HepG2 (cell line): ENCODE measurements at regions not wholly inside any gene's neighbourhood (a gene's known extent, or its start where the extent isn't known, plus 50 kb on each side); places are given as distances from the start of the nearest gene placed in this dataset.

Experiments
- BCL6 ChIP-seq: IDR thresholded peaks from 2 replicates; pipeline ENCODE4 v1.6.1; 2016; ENCODE audit warnings: missing genetic modification reagents, missing compliant biosample characterization
- KLF12 ChIP-seq: sonication (generic); formaldehyde crosslinking; IDR thresholded peaks from 2 replicates; pipeline ENCODE4 v1.4.0; 2020; ENCODE audit warnings: missing genetic modification reagents, borderline replicate concordance
- NBN ChIP-seq: fragments of 450-650 bp; conservative IDR thresholded peaks from 2 replicates; pipeline ENCODE4 v1.6.1; 2017
- NCOR1 ChIP-seq: fragments of 200-600 bp; sonication (generic); IDR thresholded peaks from 2 replicates; pipeline ENCODE4 v1.7.0; 2017; ENCODE audit warnings: antibody characterized with exemption, low read length, borderline replicate concordance
- REPIN1 ChIP-seq: sonication (generic); formaldehyde crosslinking; IDR thresholded peaks from 2 replicates; pipeline ENCODE4 v1.8.0; 2022; ENCODE audit warnings: missing genetic modification reagents, low read depth, mild to moderate bottlenecking, borderline replicate concordance
- TCF12 ChIP-seq, 2 experiments: fragments of 450-650 bp in 1 of 2; sonication (generic) in 1 of 2; formaldehyde crosslinking in 1 of 2; IDR thresholded peaks; 2 replicates each; pipeline versions ENCODE4 v1.6.1 to v1.8.0; 2017 to 2022; ENCODE audit warnings: antibody characterized with exemption in 1 of 2, mild to moderate bottlenecking in 1 of 2, missing genetic modification reagents in 1 of 2, moderate library complexity in 1 of 2
- ZNF264 ChIP-seq: sonication (generic); formaldehyde crosslinking; IDR thresholded peaks from 2 replicates; pipeline ENCODE4 v1.4.0; 2020; ENCODE audit warnings: missing genetic modification reagents
- ZNF546 ChIP-seq: sonication (generic); formaldehyde crosslinking; conservative IDR thresholded peaks from 2 replicates; pipeline ENCODE4 v1.8.1; 2023; ENCODE audit warnings: mild to moderate bottlenecking, missing genetic modification reagents
- ZNF672 ChIP-seq: sonication (generic); formaldehyde crosslinking; IDR thresholded peaks from 2 replicates; pipeline ENCODE4 v1.8.1; 2022; ENCODE audit warnings: missing genetic modification reagents
- TF ChIP-seq, protein P1 (sequence below): sonication (generic); formaldehyde crosslinking; IDR thresholded peaks from 2 replicates; pipeline ENCODE4 v1.8.1; 2022; ENCODE audit warnings: low read depth, mild to moderate bottlenecking, missing genetic modification reagents
- TF ChIP-seq, protein P2 (sequence below): sonication (generic); formaldehyde crosslinking; IDR thresholded peaks from 2 replicates; pipeline ENCODE4; 2020; ENCODE audit warnings: missing genetic modification reagents, mild to moderate bottlenecking, borderline replicate concordance
- TF ChIP-seq, protein P3 (sequence below): sonication (generic); formaldehyde crosslinking; IDR thresholded peaks from 2 replicates; pipeline ENCODE4 v1.4.0; 2020; ENCODE audit warnings: mild to moderate bottlenecking, missing genetic modification reagents
- TF ChIP-seq, protein P4 (sequence below): sonication (generic); formaldehyde crosslinking; IDR thresholded peaks from 2 replicates; pipeline ENCODE4 v1.4.0; 2020; ENCODE audit warnings: missing genetic modification reagents, borderline replicate concordance

DNA sequence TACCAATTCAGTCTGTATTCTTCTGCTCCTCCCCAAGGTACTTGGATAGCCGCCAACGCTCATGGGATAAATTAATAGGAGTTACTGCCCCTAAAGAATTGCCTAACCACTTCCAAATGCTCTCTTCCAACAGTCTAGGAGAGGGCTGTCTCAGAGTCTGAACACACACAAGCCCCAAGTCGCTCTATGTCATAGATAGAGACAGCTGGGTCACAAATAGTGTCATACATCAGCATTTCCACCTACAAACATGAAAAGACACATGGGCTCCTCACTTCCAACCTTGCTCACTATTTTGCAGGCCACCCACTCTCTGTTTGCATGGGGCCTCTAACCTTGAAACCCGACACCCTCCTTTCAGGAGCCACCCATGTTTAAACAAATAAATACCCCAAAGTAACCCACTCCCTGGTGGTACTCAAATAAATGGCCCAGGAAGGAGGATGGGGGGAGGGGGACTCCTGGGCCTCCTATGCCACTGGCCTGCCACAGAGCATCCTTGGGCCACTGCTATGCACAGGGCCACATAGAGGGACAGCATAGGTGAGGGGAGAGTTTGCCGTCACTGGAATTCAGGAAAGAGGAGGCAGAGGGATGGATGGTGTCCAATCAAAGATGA, 265.9 kb downstream of the SOX9 start (continued):
- TF ChIP-seq NCOR1, result peak; percentile 28; the same call in 1 of the 2 replicates
- TF ChIP-seq, protein P1, sequence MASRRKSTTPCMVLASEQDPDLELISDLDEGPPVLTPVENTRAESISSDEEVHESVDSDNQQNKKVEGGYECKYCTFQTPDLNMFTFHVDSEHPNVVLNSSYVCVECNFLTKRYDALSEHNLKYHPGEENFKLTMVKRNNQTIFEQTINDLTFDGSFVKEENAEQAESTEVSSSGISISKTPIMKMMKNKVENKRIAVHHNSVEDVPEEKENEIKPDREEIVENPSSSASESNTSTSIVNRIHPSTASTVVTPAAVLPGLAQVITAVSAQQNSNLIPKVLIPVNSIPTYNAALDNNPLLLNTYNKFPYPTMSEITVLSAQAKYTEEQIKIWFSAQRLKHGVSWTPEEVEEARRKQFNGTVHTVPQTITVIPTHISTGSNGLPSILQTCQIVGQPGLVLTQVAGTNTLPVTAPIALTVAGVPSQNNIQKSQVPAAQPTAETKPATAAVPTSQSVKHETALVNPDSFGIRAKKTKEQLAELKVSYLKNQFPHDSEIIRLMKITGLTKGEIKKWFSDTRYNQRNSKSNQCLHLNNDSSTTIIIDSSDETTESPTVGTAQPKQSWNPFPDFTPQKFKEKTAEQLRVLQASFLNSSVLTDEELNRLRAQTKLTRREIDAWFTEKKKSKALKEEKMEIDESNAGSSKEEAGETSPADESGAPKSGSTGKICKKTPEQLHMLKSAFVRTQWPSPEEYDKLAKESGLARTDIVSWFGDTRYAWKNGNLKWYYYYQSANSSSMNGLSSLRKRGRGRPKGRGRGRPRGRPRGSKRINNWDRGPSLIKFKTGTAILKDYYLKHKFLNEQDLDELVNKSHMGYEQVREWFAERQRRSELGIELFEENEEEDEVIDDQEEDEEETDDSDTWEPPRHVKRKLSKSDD, result peak; percentile 75; the same call in 1 of the 2 replicates
- TF ChIP-seq TCF12 (IDR thresholded peaks at IDR 0.05), result no peak
- TF ChIP-seq TCF12 (CRISPR knock-in tag; IDR thresholded peaks at IDR 0.05), result no peak
- TF ChIP-seq REPIN1 (CRISPR knock-in tag), result peak; percentile 58; the same call in 1 of the 2 replicates
- no peak for TF ChIP-seq ZNF546 (CRISPR knock-in tag)
- peak; percentile 51; the same call in 1 of the 2 replicates for TF ChIP-seq ZNF264 (CRISPR knock-in tag)
- no peak for TF ChIP-seq KLF12 (CRISPR knock-in tag)
- no peak for TF ChIP-seq ZNF672 (CRISPR knock-in tag)
- TF ChIP-seq, protein P2, sequence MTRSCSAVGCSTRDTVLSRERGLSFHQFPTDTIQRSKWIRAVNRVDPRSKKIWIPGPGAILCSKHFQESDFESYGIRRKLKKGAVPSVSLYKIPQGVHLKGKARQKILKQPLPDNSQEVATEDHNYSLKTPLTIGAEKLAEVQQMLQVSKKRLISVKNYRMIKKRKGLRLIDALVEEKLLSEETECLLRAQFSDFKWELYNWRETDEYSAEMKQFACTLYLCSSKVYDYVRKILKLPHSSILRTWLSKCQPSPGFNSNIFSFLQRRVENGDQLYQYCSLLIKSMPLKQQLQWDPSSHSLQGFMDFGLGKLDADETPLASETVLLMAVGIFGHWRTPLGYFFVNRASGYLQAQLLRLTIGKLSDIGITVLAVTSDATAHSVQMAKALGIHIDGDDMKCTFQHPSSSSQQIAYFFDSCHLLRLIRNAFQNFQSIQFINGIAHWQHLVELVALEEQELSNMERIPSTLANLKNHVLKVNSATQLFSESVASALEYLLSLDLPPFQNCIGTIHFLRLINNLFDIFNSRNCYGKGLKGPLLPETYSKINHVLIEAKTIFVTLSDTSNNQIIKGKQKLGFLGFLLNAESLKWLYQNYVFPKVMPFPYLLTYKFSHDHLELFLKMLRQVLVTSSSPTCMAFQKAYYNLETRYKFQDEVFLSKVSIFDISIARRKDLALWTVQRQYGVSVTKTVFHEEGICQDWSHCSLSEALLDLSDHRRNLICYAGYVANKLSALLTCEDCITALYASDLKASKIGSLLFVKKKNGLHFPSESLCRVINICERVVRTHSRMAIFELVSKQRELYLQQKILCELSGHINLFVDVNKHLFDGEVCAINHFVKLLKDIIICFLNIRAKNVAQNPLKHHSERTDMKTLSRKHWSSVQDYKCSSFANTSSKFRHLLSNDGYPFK, result peak; percentile 82; the same call in 1 of the 2 replicates
- TF ChIP-seq, protein P3, sequence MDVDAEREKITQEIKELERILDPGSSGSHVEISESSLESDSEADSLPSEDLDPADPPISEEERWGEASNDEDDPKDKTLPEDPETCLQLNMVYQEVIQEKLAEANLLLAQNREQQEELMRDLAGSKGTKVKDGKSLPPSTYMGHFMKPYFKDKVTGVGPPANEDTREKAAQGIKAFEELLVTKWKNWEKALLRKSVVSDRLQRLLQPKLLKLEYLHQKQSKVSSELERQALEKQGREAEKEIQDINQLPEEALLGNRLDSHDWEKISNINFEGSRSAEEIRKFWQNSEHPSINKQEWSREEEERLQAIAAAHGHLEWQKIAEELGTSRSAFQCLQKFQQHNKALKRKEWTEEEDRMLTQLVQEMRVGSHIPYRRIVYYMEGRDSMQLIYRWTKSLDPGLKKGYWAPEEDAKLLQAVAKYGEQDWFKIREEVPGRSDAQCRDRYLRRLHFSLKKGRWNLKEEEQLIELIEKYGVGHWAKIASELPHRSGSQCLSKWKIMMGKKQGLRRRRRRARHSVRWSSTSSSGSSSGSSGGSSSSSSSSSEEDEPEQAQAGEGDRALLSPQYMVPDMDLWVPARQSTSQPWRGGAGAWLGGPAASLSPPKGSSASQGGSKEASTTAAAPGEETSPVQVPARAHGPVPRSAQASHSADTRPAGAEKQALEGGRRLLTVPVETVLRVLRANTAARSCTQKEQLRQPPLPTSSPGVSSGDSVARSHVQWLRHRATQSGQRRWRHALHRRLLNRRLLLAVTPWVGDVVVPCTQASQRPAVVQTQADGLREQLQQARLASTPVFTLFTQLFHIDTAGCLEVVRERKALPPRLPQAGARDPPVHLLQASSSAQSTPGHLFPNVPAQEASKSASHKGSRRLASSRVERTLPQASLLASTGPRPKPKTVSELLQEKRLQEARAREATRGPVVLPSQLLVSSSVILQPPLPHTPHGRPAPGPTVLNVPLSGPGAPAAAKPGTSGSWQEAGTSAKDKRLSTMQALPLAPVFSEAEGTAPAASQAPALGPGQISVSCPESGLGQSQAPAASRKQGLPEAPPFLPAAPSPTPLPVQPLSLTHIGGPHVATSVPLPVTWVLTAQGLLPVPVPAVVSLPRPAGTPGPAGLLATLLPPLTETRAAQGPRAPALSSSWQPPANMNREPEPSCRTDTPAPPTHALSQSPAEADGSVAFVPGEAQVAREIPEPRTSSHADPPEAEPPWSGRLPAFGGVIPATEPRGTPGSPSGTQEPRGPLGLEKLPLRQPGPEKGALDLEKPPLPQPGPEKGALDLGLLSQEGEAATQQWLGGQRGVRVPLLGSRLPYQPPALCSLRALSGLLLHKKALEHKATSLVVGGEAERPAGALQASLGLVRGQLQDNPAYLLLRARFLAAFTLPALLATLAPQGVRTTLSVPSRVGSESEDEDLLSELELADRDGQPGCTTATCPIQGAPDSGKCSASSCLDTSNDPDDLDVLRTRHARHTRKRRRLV (CRISPR knock-in tag), result no peak
- TF ChIP-seq, protein P4, sequence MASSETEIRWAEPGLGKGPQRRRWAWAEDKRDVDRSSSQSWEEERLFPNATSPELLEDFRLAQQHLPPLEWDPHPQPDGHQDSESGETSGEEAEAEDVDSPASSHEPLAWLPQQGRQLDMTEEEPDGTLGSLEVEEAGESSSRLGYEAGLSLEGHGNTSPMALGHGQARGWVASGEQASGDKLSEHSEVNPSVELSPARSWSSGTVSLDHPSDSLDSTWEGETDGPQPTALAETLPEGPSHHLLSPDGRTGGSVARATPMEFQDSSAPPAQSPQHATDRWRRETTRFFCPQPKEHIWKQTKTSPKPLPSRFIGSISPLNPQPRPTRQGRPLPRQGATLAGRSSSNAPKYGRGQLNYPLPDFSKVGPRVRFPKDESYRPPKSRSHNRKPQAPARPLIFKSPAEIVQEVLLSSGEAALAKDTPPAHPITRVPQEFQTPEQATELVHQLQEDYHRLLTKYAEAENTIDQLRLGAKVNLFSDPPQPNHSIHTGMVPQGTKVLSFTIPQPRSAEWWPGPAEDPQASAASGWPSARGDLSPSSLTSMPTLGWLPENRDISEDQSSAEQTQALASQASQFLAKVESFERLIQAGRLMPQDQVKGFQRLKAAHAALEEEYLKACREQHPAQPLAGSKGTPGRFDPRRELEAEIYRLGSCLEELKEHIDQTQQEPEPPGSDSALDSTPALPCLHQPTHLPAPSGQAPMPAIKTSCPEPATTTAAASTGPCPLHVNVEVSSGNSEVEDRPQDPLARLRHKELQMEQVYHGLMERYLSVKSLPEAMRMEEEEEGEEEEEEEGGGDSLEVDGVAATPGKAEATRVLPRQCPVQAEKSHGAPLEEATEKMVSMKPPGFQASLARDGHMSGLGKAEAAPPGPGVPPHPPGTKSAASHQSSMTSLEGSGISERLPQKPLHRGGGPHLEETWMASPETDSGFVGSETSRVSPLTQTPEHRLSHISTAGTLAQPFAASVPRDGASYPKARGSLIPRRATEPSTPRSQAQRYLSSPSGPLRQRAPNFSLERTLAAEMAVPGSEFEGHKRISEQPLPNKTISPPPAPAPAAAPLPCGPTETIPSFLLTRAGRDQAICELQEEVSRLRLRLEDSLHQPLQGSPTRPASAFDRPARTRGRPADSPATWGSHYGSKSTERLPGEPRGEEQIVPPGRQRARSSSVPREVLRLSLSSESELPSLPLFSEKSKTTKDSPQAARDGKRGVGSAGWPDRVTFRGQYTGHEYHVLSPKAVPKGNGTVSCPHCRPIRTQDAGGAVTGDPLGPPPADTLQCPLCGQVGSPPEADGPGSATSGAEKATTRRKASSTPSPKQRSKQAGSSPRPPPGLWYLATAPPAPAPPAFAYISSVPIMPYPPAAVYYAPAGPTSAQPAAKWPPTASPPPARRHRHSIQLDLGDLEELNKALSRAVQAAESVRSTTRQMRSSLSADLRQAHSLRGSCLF, result no peak
- no peak for TF ChIP-seq NBN
- TF ChIP-seq BCL6 (CRISPR knock-in tag), result peak; percentile 92
